ENCODE measurements at regions not wholly inside any gene's neighbourhood (a gene's known extent, or its start where the extent isn't known, plus 50 kb on each side); places are given as distances from the start of the nearest gene placed in this dataset.

DNA sequence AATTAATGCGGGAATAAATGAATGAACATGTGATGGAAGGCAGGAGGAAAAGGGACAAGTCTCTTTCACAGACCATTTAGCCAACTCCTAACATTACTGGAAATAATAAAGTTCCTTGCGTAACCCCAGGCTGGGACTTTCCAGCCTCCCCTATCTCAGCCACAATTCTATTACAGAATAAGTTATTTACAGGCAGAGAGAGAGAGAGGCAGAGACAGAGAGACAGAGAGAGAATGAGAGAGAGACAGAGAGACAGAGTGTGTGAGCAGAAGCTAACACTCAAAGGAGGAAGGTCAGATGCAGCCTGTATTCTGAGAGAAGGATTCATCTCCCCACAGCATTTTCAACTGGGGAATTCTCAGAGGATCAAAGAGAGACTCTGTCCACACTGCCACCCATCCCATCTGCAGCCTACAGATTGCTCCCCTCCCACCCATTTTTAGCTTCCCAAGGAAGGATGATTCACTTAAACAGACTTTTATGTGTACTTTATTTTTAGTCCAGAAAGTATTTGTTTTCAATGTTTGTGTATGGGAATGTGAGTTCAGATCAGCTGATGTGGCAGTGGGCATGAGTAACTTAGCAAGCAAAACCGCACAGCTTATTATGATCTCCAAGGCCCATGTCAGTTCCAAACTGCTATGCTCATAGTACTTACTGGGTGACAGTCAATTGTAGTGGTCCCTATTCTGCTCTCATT is 165.7 kb downstream of the CAND1 start:
- POLR2A ChIA-PET = no interaction called here
- intact Hi-C loops (cut with micrococcal nuclease) = no loop called here
- TF ChIP-seq ELF1 (IDR thresholded peaks at IDR 0.05; ENCODE audit: borderline replicate concordance, low read depth) = no peak
- no peak for TF ChIP-seq POLR2A (IDR thresholded peaks at IDR 0.05; ENCODE audit: borderline replicate concordance, extremely low read depth, insufficient read depth, insufficient read length)
- TF ChIP-seq, protein P1, sequence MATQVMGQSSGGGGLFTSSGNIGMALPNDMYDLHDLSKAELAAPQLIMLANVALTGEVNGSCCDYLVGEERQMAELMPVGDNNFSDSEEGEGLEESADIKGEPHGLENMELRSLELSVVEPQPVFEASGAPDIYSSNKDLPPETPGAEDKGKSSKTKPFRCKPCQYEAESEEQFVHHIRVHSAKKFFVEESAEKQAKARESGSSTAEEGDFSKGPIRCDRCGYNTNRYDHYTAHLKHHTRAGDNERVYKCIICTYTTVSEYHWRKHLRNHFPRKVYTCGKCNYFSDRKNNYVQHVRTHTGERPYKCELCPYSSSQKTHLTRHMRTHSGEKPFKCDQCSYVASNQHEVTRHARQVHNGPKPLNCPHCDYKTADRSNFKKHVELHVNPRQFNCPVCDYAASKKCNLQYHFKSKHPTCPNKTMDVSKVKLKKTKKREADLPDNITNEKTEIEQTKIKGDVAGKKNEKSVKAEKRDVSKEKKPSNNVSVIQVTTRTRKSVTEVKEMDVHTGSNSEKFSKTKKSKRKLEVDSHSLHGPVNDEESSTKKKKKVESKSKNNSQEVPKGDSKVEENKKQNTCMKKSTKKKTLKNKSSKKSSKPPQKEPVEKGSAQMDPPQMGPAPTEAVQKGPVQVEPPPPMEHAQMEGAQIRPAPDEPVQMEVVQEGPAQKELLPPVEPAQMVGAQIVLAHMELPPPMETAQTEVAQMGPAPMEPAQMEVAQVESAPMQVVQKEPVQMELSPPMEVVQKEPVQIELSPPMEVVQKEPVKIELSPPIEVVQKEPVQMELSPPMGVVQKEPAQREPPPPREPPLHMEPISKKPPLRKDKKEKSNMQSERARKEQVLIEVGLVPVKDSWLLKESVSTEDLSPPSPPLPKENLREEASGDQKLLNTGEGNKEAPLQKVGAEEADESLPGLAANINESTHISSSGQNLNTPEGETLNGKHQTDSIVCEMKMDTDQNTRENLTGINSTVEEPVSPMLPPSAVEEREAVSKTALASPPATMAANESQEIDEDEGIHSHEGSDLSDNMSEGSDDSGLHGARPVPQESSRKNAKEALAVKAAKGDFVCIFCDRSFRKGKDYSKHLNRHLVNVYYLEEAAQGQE (IDR thresholded peaks at IDR 0.05; ENCODE audit: low read depth) = no peak
- TF ChIP-seq EZH2phosphoT487 (IDR thresholded peaks at IDR 0.05; ENCODE audit: borderline replicate concordance) = no peak
- TF ChIP-seq ZNF274 (IDR thresholded peaks at IDR 0.05; ENCODE audit: low read depth, low read length) = no peak
- TF ChIP-seq EGR1 (IDR thresholded peaks at IDR 0.05; ENCODE audit: low read depth) = no peak
- TF ChIP-seq, protein P2, sequence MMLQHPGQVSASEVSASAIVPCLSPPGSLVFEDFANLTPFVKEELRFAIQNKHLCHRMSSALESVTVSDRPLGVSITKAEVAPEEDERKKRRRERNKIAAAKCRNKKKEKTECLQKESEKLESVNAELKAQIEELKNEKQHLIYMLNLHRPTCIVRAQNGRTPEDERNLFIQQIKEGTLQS (IDR thresholded peaks at IDR 0.05) = no peak
- TF ChIP-seq CEBPB (IDR thresholded peaks at IDR 0.05; ENCODE audit: low read depth) = no peak
- TF ChIP-seq RAD21 (IDR thresholded peaks at IDR 0.05; ENCODE audit: low read depth) = no peak
- Histone ChIP-seq H3K79me2 (ENCODE audit: insufficient read depth, low read length) (no peaks in the 10 kb centered on the region), H3K9me3 (ENCODE audit: control insufficient read depth in 1 of 2, insufficient read depth in 1 of 2, low read depth in 1 of 2, low read length in 2 of 2) (no peaks in the 10 kb centered on the region), H3K9me2 (ENCODE audit: insufficient read depth) (no peaks in the 10 kb centered on the region), H3K4me1 (ENCODE audit: control insufficient read depth in 1 of 2, insufficient read depth in 2 of 2, low read length in 2 of 2) (peaks cover 0 to 5% of the 10 kb centered on the region in 2 experiments; a peak in 1 of 4 replicates), H3K9ac (ENCODE audit: low read length) (no peak overlapping the region), H3K4me2 (ENCODE audit: low read length) (no peak overlapping the region), H2AFZ (ENCODE audit: low read depth, low read length, poor library complexity, severe bottlenecking) (no peak overlapping the region), H4K20me1 (ENCODE audit: insufficient read depth) (no peaks in the 10 kb centered on the region), H3K36me3 (ENCODE audit: control insufficient read depth in 1 of 2, insufficient read depth in 2 of 2, low read length in 2 of 2) (no peaks in the 10 kb centered on the region), H3K27me3 (ENCODE audit: insufficient read depth, low read length) (no peaks in the 10 kb centered on the region), H3K27ac (ENCODE audit: low read depth, low read length) (no peak overlapping the region), H3K4me3 (replicated peaks in 1 of 2; ENCODE audit: low read depth in 1 of 2, low read length in 2 of 2) (no peak overlapping the region)
- no peak for DNase-seq (ENCODE audit: low read depth, low spot score)
- RAD21 ChIA-PET (ENCODE audit: low non-redundant PET in 1 of 2, low total read pairs in 2 of 2, uncharacterized antibody in 2 of 2, unreplicated experiment in 2 of 2) = no interaction called here
- CTCF ChIA-PET = no interaction called here
- ATAC-seq = no peak
- no TSS peak for BruUV-seq (replicated peaks)
